Fibroblast of lung (primary cell): ENCODE measurements at regions not wholly inside any gene's neighbourhood (a gene's known extent, or its start where the extent isn't known, plus 50 kb on each side); places are given as distances from the start of the nearest gene placed in this dataset.

ENCODE experiments used
- DNase-seq, 2 donors: peaks; one replicate each; pipeline versions ENCODE4 v3.0.0 to v3.0.0-alpha.2; 2010; ENCODE audit warnings: low read depth in 2 of 2
- H2AFZ ChIP-seq: 2 replicates; pipeline ENCODE4 v1.5.1; 2012; ENCODE audit warnings: low read length, control low read depth, inconsistent platforms
- H3K27ac ChIP-seq: 2 replicates; pipeline ENCODE4 v1.5.1; 2011; ENCODE audit warnings: low read length, control low read depth; ENCODE audit not compliant: insufficient read depth
- H3K27me3 ChIP-seq: 2 replicates; pipeline ENCODE4 v1.5.1; 2011; ENCODE audit warnings: mild to moderate bottlenecking, low read length; ENCODE audit not compliant: control insufficient read depth, insufficient read depth
- H3K36me3 ChIP-seq: 2 replicates; pipeline ENCODE4 v1.5.1; 2011; ENCODE audit warnings: low read length; ENCODE audit not compliant: control insufficient read depth, insufficient read depth
- H3K4me1 ChIP-seq: 2 replicates; pipeline ENCODE4 v1.5.1; 2011; ENCODE audit warnings: low read length; ENCODE audit not compliant: control insufficient read depth, insufficient read depth; ENCODE audit errors: extremely low read depth
- H3K4me2 ChIP-seq: 2 replicates; pipeline ENCODE4 v1.5.1; 2011; ENCODE audit warnings: low read length, control low read depth; ENCODE audit not compliant: insufficient read depth; ENCODE audit errors: extremely low read depth
- H3K4me3 ChIP-seq, 4 experiments: fragments of 200-600 bp in 1 of 4; sonication (generic) in 1 of 4; replicated peaks in 1 of 4; 2 replicates each; pipeline ENCODE4 v1.5.1; 2011 to 2016; ENCODE audit warnings: low read length in 4 of 4, low read depth in 3 of 4, mild to moderate bottlenecking in 3 of 4, control low read depth in 2 of 4, inconsistent platforms in 1 of 4, mixed read lengths in 1 of 4; ENCODE audit not compliant: insufficient read depth in 1 of 4; ENCODE audit errors: control extremely low read depth in 1 of 4
- H3K79me2 ChIP-seq: 2 replicates; pipeline ENCODE4 v1.5.1; 2012; ENCODE audit warnings: mild to moderate bottlenecking, low read length, inconsistent platforms; ENCODE audit not compliant: control insufficient read depth, insufficient read depth
- H3K9ac ChIP-seq: 2 replicates; pipeline ENCODE4 v1.5.1; 2011; ENCODE audit warnings: mild to moderate bottlenecking, low read length, control low read depth; ENCODE audit not compliant: insufficient read depth
- H3K9me3 ChIP-seq: 2 replicates; pipeline ENCODE4 v1.5.1; 2012; ENCODE audit warnings: low read depth, low read length; ENCODE audit not compliant: control insufficient read depth, insufficient read depth
- H4K20me1 ChIP-seq: 2 replicates; pipeline ENCODE4 v1.5.1; 2011; ENCODE audit warnings: low read length; ENCODE audit not compliant: control insufficient read depth, insufficient read depth; ENCODE audit errors: extremely low read depth
- CTCF ChIP-seq, 2 donors: IDR thresholded peaks in 1 of 2; conservative IDR thresholded peaks in 1 of 2; 1 replicate in 1 of 2; 2 replicates in 1 of 2; pipeline ENCODE4 v1.5.1; 2011 to 2012; ENCODE audit warnings: low read length in 2 of 2, control low read depth in 1 of 2, inconsistent platforms in 1 of 2, low read depth in 1 of 2, mild to moderate bottlenecking in 1 of 2
- EZH2 ChIP-seq: IDR thresholded peaks from 2 replicates; pipeline ENCODE4 v1.5.1; 2012; ENCODE audit warnings: low read length, control low read depth, mild to moderate bottlenecking; ENCODE audit errors: missing control alignments

DNA sequence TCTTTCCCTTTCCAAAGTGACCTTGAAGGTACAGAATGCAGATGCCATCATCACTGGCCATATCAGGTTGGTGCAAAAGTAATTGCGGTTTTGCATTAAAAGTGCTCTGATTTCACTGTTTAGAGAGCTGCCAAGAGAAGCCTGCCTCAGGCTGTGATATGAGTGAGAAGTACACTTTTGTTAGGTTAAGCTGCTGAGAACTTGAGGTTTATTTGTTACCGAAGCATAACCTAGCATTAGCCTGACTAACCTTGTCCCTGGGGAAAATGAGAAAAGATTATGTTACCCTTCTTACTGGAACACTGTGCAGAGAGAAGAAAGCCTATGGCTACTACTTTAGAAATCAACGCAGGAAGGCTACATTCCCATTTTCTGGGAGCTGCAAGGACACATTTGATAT, 70.5 kb upstream of the RBM24 start:
- H3K27me3 ChIP-seq: no peaks in the 10 kb centered on the region
- H3K9me3 ChIP-seq: no peaks in the 10 kb centered on the region
- no peak overlapping the region for H3K4me3 ChIP-seq
- no peaks in the 10 kb centered on the region for H3K36me3 ChIP-seq
- no peak overlapping the region for H3K27ac ChIP-seq
- no peaks in the 10 kb centered on the region for H4K20me1 ChIP-seq
- H2AFZ ChIP-seq: no peak overlapping the region
- H3K4me2 ChIP-seq: no peak overlapping the region
- H3K9ac ChIP-seq: no peak overlapping the region
- DNase-seq: no peak
- no peaks in the 10 kb centered on the region for H3K79me2 ChIP-seq
- H3K4me1 ChIP-seq: no peaks in the 10 kb centered on the region
- TF ChIP-seq CTCF (conservative IDR thresholded peaks at IDR 0.05 in 1 of 2, IDR thresholded peaks at IDR 0.05 in 1 of 2; ENCODE audit: low read depth in 1 of 2, low read length in 2 of 2) (no peak), EZH2 (no peak)

GRCh38 chr6:17211101-17211500, 70.1 kb upstream of the RBM24 start:
- Histone ChIP-seq H3K4me1 (no peaks in the 10 kb centered on the region), H3K4me2 (no peak overlapping the region)

DNA sequence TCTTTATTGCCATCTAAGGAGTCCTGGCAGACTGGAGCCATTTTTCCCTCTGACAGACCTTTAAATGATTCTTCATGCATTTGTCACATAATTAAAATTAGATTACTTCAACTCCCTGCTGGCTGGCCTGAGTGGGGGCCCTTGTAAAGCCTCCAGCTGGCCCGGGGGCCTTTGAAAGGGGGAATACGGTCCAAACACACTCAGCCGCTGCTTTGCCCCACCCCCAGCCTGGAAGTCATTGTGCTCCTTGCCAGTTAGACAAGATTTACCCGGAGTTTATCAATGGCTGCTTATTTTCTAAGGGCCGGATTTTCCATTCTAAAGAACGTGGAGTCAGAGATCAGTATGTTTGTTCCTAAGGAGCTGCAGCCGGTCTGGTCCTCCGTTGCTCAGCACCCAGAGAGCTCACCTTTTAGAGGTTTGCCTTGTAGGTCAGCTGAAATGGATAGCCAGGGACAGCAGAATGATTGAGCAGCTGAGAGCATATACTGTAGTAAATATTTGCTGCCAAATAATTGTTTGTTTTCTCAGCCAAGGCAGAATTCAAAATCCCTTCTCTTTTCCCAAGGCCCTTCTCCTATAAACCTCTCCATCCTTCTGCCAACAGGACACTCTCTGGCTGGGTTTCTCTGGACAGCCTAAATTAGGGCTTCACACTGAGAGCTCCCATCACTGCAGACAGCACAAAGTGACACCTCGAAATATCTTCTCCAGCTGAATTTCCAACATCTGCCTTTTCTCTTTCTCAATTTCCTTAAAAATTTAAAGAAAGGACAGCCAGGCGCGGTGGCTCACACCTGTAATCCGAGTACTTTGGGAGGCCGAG, 68.4 kb upstream of the RBM24 start:
- Histone ChIP-seq H2AFZ (no peak overlapping the region), H3K27ac (no peak overlapping the region), H3K4me1 (no peaks in the 10 kb centered on the region), H3K79me2 (no peaks in the 10 kb centered on the region), H3K27me3 (no peaks in the 10 kb centered on the region), H3K9me3 (no peaks in the 10 kb centered on the region), H3K36me3 (no peaks in the 10 kb centered on the region), H3K9ac (no peak overlapping the region), H3K4me2 (peak overlapping the region; percentile 33), H3K4me3 (no peak overlapping the region), H4K20me1 (no peaks in the 10 kb centered on the region)
- peak; percentile 26 to 42 for DNase-seq
- TF ChIP-seq CTCF (conservative IDR thresholded peaks at IDR 0.05 in 1 of 2, IDR thresholded peaks at IDR 0.05 in 1 of 2; ENCODE audit: low read depth in 1 of 2, low read length in 2 of 2) (no peak), EZH2 (no peak)

More at GRCh38 chr6:17211101-17211500, 70.1 kb upstream of the RBM24 start:
- DNase-seq: no peak
- no peak overlapping the region for H3K9ac ChIP-seq
- no peak for TF ChIP-seq EZH2
- no peak for TF ChIP-seq CTCF (conservative IDR thresholded peaks at IDR 0.05 in 1 of 2, IDR thresholded peaks at IDR 0.05 in 1 of 2; ENCODE audit: low read depth in 1 of 2, low read length in 2 of 2)
- H3K9me3 ChIP-seq: no peaks in the 10 kb centered on the region
- H4K20me1 ChIP-seq: no peaks in the 10 kb centered on the region
- H3K79me2 ChIP-seq: no peaks in the 10 kb centered on the region
- no peaks in the 10 kb centered on the region for H3K36me3 ChIP-seq
- H3K27ac ChIP-seq: no peak overlapping the region
- no peak overlapping the region for H2AFZ ChIP-seq
- no peak overlapping the region for H3K4me3 ChIP-seq
- no peaks in the 10 kb centered on the region for H3K27me3 ChIP-seq
